HepG2 (cell line): ENCODE measurements at regions not wholly inside any gene's neighbourhood (a gene's known extent, or its start where the extent isn't known, plus 50 kb on each side); places are given as distances from the start of the nearest gene placed in this dataset.

Source experiments
- ATAC-seq: fragments of 200-7000 bp; cut with Tn5 transposase; 3 replicates; pipeline ENCODE4 v1.9.1; 2020; ENCODE audit warnings: mild to moderate bottlenecking, moderate library complexity
- BruUV-seq: library from RNA; stranded (reverse); fragments of 400-500 nt; replicated peaks from 2 replicates; lab custom pipeline; 2021; lab: Mats Ljungman, UMichigan
- CTCF ChIA-PET: fragments of 300-600 bp; formaldehyde crosslinking; extraction: SDS; loops from one replicate; lab custom pipeline; 2021; ENCODE audit warnings: low total read pairs, inconsistent platforms, low intra/inter-chr PET ratio; lab: Yijun Ruan, JAX
- POLR2A ChIA-PET: fragments of 350-600 bp; sonication (Branson Sonifier 250); formaldehyde crosslinking; loops from one replicate; lab custom pipeline; 2020; ENCODE audit warnings: antibody characterized with exemption, inconsistent platforms; lab: Yijun Ruan, JAX
- DNase-seq: peaks from one replicate; pipeline ENCODE4 v3.0.0-alpha.2; 2015; ENCODE audit warnings: low spot score
- FAIRE-seq: peaks from 3 replicates; lab custom pipeline; 2011; peaks lifted over from hg19 to GRCh38; lab: Jason Lieb, UNC
- H2AFZ ChIP-seq: one replicate; pipeline ENCODE4 v1.6.1; 2011; ENCODE audit warnings: low read length, inconsistent platforms
- H3K27ac ChIP-seq: fragments of 300-600 bp; 3 replicates; pipeline ENCODE4 v1.8.0; 2011; ENCODE audit warnings: mixed run types, mild to moderate bottlenecking, mixed read lengths, low read length, inconsistent platforms; ENCODE audit not compliant: insufficient read depth; ENCODE audit errors: extremely low read length
- H3K27me3 ChIP-seq, 2 experiments: fragments of 200-600 bp in 1 of 2; 2 replicates in 1 of 2; 3 replicates in 1 of 2; pipeline versions ENCODE4 v1.6.0 to v1.8.0; 2011; ENCODE audit warnings: low read length in 2 of 2, mild to moderate bottlenecking in 2 of 2, moderate library complexity in 2 of 2, inconsistent platforms in 1 of 2; ENCODE audit not compliant: insufficient read depth in 2 of 2, control insufficient read depth in 1 of 2
- H3K36me3 ChIP-seq, 2 experiments: fragments of 200-600 bp in 1 of 2; replicated peaks in 1 of 2; 2 replicates in 1 of 2; 3 replicates in 1 of 2; pipeline versions ENCODE4 v1.5.1 to v1.8.0; 2011; ENCODE audit warnings: low read length in 2 of 2, inconsistent platforms in 1 of 2; ENCODE audit not compliant: insufficient read depth in 2 of 2, control insufficient read depth in 1 of 2
- H3K4me1 ChIP-seq: 2 replicates; pipeline ENCODE4 v1.5.1; 2012; ENCODE audit warnings: low read length, inconsistent platforms; ENCODE audit not compliant: insufficient read depth
- H3K4me2 ChIP-seq: 2 replicates; pipeline ENCODE4 v1.6.0; 2011; ENCODE audit warnings: low read depth, low read length, inconsistent platforms
- H3K4me3 ChIP-seq, 3 experiments: fragments of 200-600 bp in 1 of 3; sonication (generic), shearing (Covaris generic) in 1 of 3; replicated peaks in 1 of 3; 2 replicates each; pipeline ENCODE4 v1.5.1; 2011 to 2016; ENCODE audit warnings: low read length in 3 of 3, inconsistent platforms in 2 of 3, low read depth in 2 of 3, mild to moderate bottlenecking in 2 of 3, control low read depth in 1 of 3, mixed read lengths in 1 of 3; ENCODE audit not compliant: insufficient read depth in 1 of 3
- H3K79me2 ChIP-seq: one replicate; pipeline ENCODE4 v1.6.1; 2011; ENCODE audit warnings: low read length, inconsistent platforms; ENCODE audit not compliant: insufficient read depth
- H3K9ac ChIP-seq: 2 replicates; pipeline ENCODE4 v1.6.0; 2011; ENCODE audit warnings: mild to moderate bottlenecking, low read depth, low read length, inconsistent platforms; ENCODE audit not compliant: insufficient read depth
- H3K9me3 ChIP-seq: 2 replicates; pipeline ENCODE4 v1.5.1; 2012; ENCODE audit warnings: mild to moderate bottlenecking, low read length
- H4K20me1 ChIP-seq: 2 replicates; pipeline ENCODE4 v1.6.0; 2011; ENCODE audit warnings: inconsistent platforms, mild to moderate bottlenecking, low read length, moderate library complexity; ENCODE audit not compliant: insufficient read depth
- EED ChIP-seq: sonication (generic); formaldehyde crosslinking; IDR thresholded peaks from 2 replicates; pipeline ENCODE4 v1.5.0; 2020; ENCODE audit warnings: mild to moderate bottlenecking, missing genetic modification reagents
- MNT ChIP-seq: fragments of 450-650 bp; IDR thresholded peaks from 2 replicates; pipeline ENCODE4 v1.6.1; 2016
- ZMYM4 ChIP-seq: sonication (generic); formaldehyde crosslinking; IDR thresholded peaks from 2 replicates; pipeline ENCODE4 v1.8.1; 2023; ENCODE audit warnings: mild to moderate bottlenecking, missing genetic modification reagents
- ZNF546 ChIP-seq: sonication (generic); formaldehyde crosslinking; conservative IDR thresholded peaks from 2 replicates; pipeline ENCODE4 v1.8.1; 2023; ENCODE audit warnings: mild to moderate bottlenecking, missing genetic modification reagents
- ZNF710 ChIP-seq: sonication (generic); formaldehyde crosslinking; IDR thresholded peaks from 2 replicates; pipeline ENCODE4 v1.5.0; 2020; ENCODE audit warnings: mild to moderate bottlenecking, missing genetic modification reagents, borderline replicate concordance
- WGBS: methylation state at CpG from one replicate; pipeline ENCODE4 v1.1.6; 2017; ENCODE audit warnings: low lambda C conversion rate; 5-methylcytosine and 5-hydroxymethylcytosine counted together
- in situ Hi-C: cut with HindIII; loops from 2 replicates; pipeline ENCODE4 v1.10.0; 2017; ENCODE audit warnings: low pct_unique_long_range_greater_than_20kb; ENCODE audit not compliant: extremely low pct_ligation_motif_present
- intact Hi-C: fragments of 100-400 bp; cut with micrococcal nuclease; formaldehyde crosslinking; loops from one replicate; pipeline ENCODE4 v1.10.0; 2022; ENCODE audit not compliant: unreplicated experiment

- DNase-seq (no peak), FAIRE-seq (no peak), ATAC-seq (no peak)
- H3K27me3 ChIP-seq = no peaks in the 10 kb centered on the region
- CTCF ChIA-PET = no interaction called here
- intact Hi-C loops = no loop called here
- no peak overlapping the region for H3K9ac ChIP-seq
- POLR2A ChIA-PET = no interaction called here
- no peak overlapping the region for H3K4me3 ChIP-seq
- H3K27ac ChIP-seq = no peak overlapping the region
- H3K79me2 ChIP-seq = no peaks in the 10 kb centered on the region
- H4K20me1 ChIP-seq = no peaks in the 10 kb centered on the region
- no peak for TF ChIP-seq EED (CRISPR knock-in tag)
- TF ChIP-seq MNT = no peak
- TF ChIP-seq ZNF710 (CRISPR knock-in tag) = no peak
- no peak for TF ChIP-seq ZNF546
- no peaks in the 10 kb centered on the region for H3K36me3 ChIP-seq
- 3% methylated on average over 1 of the region's 1 CpG for WGBS
- H3K4me2 ChIP-seq = no peak overlapping the region
- H3K4me1 ChIP-seq = no peaks in the 10 kb centered on the region
- H2AFZ ChIP-seq = no peak overlapping the region
- in situ Hi-C loops = no loop called here
- no peaks in the 10 kb centered on the region for H3K9me3 ChIP-seq
- BruUV-seq = no TSS peak
These were observed 375.1 kb downstream of the CHSY3 start for GRCh38 chr5:130279386-130279785.

- no peaks in the 10 kb centered on the region for H3K27me3 ChIP-seq
- TF ChIP-seq ZMYM4 (CRISPR knock-in tag) = no peak
- no peaks in the 10 kb centered on the region for H4K20me1 ChIP-seq
- no peak overlapping the region for H2AFZ ChIP-seq
- ChIA-PET CTCF (no interaction called here), POLR2A (no interaction called here)
- no peaks in the 10 kb centered on the region for H3K9me3 ChIP-seq
- no peak overlapping the region for H3K4me2 ChIP-seq
- intact Hi-C loops (no loop called here), in situ Hi-C loops (no loop called here)
- no peaks in the 10 kb centered on the region for H3K4me1 ChIP-seq
- no peak overlapping the region for H3K27ac ChIP-seq
- no peaks in the 10 kb centered on the region for H3K79me2 ChIP-seq
- no peak overlapping the region for H3K4me3 ChIP-seq
- no peak for DNase-seq
- no TSS peak for BruUV-seq
- ATAC-seq = peak; percentile 29
- no peak overlapping the region for H3K9ac ChIP-seq
- 29% methylated on average over 8 of the region's 8 CpGs for WGBS
- FAIRE-seq = no peak
- H3K36me3 ChIP-seq = no peaks in the 10 kb centered on the region
These were observed 373.9 kb downstream of the CHSY3 start for GRCh38 chr5:130278136-130278535.
